Mucosa of descending colon (tissue), 3 donors: ENCODE measurements at regions not wholly inside any gene's neighbourhood (a gene's known extent, or its start where the extent isn't known, plus 50 kb on each side); places are given as distances from the start of the nearest gene placed in this dataset.

ENCODE experiments used
- ATAC-seq: fragments of 200-7000 bp; cut with Tn5 transposase; one replicate; pipeline ENCODE4 v1.9.1; 2020; ENCODE audit warnings: mild to moderate bottlenecking, moderate library complexity
- DNase-seq, 3 donors: peaks; one replicate each; pipeline ENCODE4 v3.0.0-alpha.2; 2020
- H3K36me3 ChIP-seq: fragments of 200-600 bp; one replicate; pipeline ENCODE4 v1.8.0; 2021; ENCODE audit warnings: low read depth, mild to moderate bottlenecking
- H3K4me1 ChIP-seq: fragments of 200-600 bp; one replicate; pipeline ENCODE4 v1.8.0; 2021; ENCODE audit warnings: low read depth, mild to moderate bottlenecking
- H3K4me3 ChIP-seq: fragments of 200-600 bp; one replicate; pipeline ENCODE4 v1.8.0; 2021; ENCODE audit warnings: mild to moderate bottlenecking
- H3K9me3 ChIP-seq: fragments of 200-600 bp; one replicate; pipeline ENCODE4 v1.8.0; 2021; ENCODE audit warnings: mild to moderate bottlenecking
- CTCF ChIP-seq: fragments of 200-600 bp; IDR thresholded peaks from one replicate; pipeline ENCODE4 v1.8.0; 2022; ENCODE audit warnings: antibody characterized with exemption, mild to moderate bottlenecking
- intact Hi-C, 2 donors: fragments of 100-400 bp; cut with DNase I in 1 of 2; cut with micrococcal nuclease in 1 of 2; formaldehyde crosslinking; loops; one replicate each; pipeline versions ENCODE4 v1.11.0 to v1.11.1; 2022; cut with DNase I, micrococcal nuclease
- donor health status: DM: no; HTN: no; CAD: no; lungs with moderate emphysema.
- donor health status: DM: no; HTN: no; CAD: no.
- donor health status: DM: no; HTN: yes; CAD: no.

- H3K4me3 ChIP-seq, result no peak overlapping the region
- no peaks in the 10 kb centered on the region for H3K9me3 ChIP-seq
- DNase-seq (no peak), ATAC-seq (no peak)
- no peak for TF ChIP-seq CTCF
- intact Hi-C loops, result no loop called here
- no peaks in the 10 kb centered on the region for H3K36me3 ChIP-seq
- H3K4me1 ChIP-seq, result no peaks in the 10 kb centered on the region
These were observed 456.4 kb upstream of the HTR2C start for GRCh38 chrX:114127411-114128025.

DNA sequence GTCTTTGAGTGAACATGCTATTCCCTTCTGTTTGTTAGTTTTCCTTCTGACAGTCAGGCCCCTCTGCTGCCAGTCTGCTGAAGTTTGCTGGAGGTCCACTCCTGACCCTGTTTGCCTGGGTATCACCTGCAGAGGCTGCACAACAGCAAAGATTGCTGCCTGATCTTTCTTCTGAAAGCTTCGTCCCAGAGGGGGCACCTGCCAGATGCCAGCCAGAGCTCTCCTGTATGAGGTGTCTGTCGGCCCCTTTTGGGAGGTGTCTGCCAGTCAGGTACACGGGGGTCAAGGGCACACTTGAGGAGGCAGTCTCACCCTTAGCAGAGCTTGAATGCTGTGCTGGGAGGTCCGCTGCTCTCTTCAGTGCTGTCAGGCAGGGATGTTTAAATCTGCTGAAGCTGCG lies 456.9 kb upstream of the HTR2C start:
- Histone ChIP-seq H3K36me3 (no peaks in the 10 kb centered on the region), H3K9me3 (no peaks in the 10 kb centered on the region), H3K4me1 (no peaks in the 10 kb centered on the region), H3K4me3 (no peak overlapping the region)
- intact Hi-C loops, result no loop called here
- no peak for TF ChIP-seq CTCF
- ATAC-seq, result no peak
- no peak for DNase-seq

- no peaks in the 10 kb centered on the region for H3K4me1 ChIP-seq
- DNase-seq, result no peak
- H3K4me3 ChIP-seq, result no peak overlapping the region
- intact Hi-C loops, result no loop called here
- H3K36me3 ChIP-seq, result no peaks in the 10 kb centered on the region
- ATAC-seq, result no peak
- TF ChIP-seq CTCF, result no peak
- H3K9me3 ChIP-seq, result no peaks in the 10 kb centered on the region
These were observed 482.8 kb upstream of the HTR2C start for GRCh38 chrX:114101081-114101480.

GRCh38 chrX:114097866-114098265 lies 486.0 kb upstream of the HTR2C start:
- no peaks in the 10 kb centered on the region for H3K36me3 ChIP-seq
- TF ChIP-seq CTCF, result no peak
- H3K4me3 ChIP-seq, result no peak overlapping the region
- ATAC-seq, result no peak
- H3K4me1 ChIP-seq, result no peaks in the 10 kb centered on the region
- no peaks in the 10 kb centered on the region for H3K9me3 ChIP-seq
- no peak for DNase-seq
- intact Hi-C loops, result no loop called here

GRCh38 chrX:114097427-114097826 lies 486.5 kb upstream of the HTR2C start:
- intact Hi-C loops, result no loop called here
- ATAC-seq (no peak), DNase-seq (no peak)
- no peaks in the 10 kb centered on the region for H3K9me3 ChIP-seq
- H3K36me3 ChIP-seq, result no peaks in the 10 kb centered on the region
- no peaks in the 10 kb centered on the region for H3K4me1 ChIP-seq
- no peak overlapping the region for H3K4me3 ChIP-seq
- TF ChIP-seq CTCF, result no peak

GRCh38 chrX:114095789-114096188 lies 488.1 kb upstream of the HTR2C start:
- ATAC-seq (no peak), DNase-seq (no peak)
- Histone ChIP-seq H3K4me3 (no peak overlapping the region), H3K9me3 (no peaks in the 10 kb centered on the region), H3K4me1 (no peaks in the 10 kb centered on the region), H3K36me3 (no peaks in the 10 kb centered on the region)
- no peak for TF ChIP-seq CTCF
- intact Hi-C loops, result no loop called here
